PC-3 (cell line): ENCODE measurements at regions not wholly inside any gene's neighbourhood (a gene's known extent, or its start where the extent isn't known, plus 50 kb on each side); places are given as distances from the start of the nearest gene placed in this dataset.

ENCODE experiments used
- ATAC-seq: fragments of 200-7000 bp; cut with Tn5 transposase; 2 replicates; pipeline ENCODE4 v1.9.1; 2020; ENCODE audit warnings: mild to moderate bottlenecking, moderate library complexity
- BruUV-seq: library from RNA; stranded (reverse); fragments of 400-500 nt; replicated peaks from 2 replicates; lab custom pipeline; 2021; lab: Mats Ljungman, UMichigan
- CTCF ChIA-PET: fragments of 300-600 bp; sonication (Branson Sonifier 250); formaldehyde crosslinking; loops from one replicate; lab custom pipeline; 2022; ENCODE audit warnings: antibody characterized with exemption; lab: Charles Lee
- POLR2A ChIA-PET: fragments of 300-600 bp; sonication (Branson Sonifier 250); formaldehyde crosslinking; loops from one replicate; lab custom pipeline; 2022; ENCODE audit warnings: antibody characterized with exemption; ENCODE audit not compliant: unreplicated experiment; lab: Charles Lee
- DNase-seq: peaks from one replicate; pipeline ENCODE4 v3.0.0-alpha.2; 2015
- H2AFZ ChIP-seq: fragments of 300-600 bp; sonication (generic); 2 replicates; pipeline ENCODE4 v1.6.0; 2016; ENCODE audit warnings: antibody characterized with exemption, low read length
- H3F3A ChIP-seq: fragments of 300-600 bp; sonication (generic); one replicate; pipeline ENCODE4 v1.6.0; 2017; ENCODE audit warnings: antibody characterized with exemption, low read length, control low read depth, mild to moderate bottlenecking; ENCODE audit not compliant: unreplicated experiment
- H3K27ac ChIP-seq: fragments of 300-600 bp; sonication (generic); 2 replicates; pipeline ENCODE4 v1.5.1; 2016; ENCODE audit warnings: mild to moderate bottlenecking, low read length
- H3K27me3 ChIP-seq: fragments of 300-600 bp; sonication (generic); 2 replicates; pipeline ENCODE4 v1.6.1; 2016; ENCODE audit warnings: low read length, mixed read lengths
- H3K36me3 ChIP-seq: fragments of 300-600 bp; sonication (generic); 2 replicates; pipeline ENCODE4 v1.6.1; 2016; ENCODE audit warnings: low read depth, mixed run types, low read length, mixed read lengths
- H3K4me1 ChIP-seq: fragments of 300-600 bp; sonication (generic); 2 replicates; pipeline ENCODE4 v1.5.1; 2016; ENCODE audit warnings: low read length; ENCODE audit not compliant: insufficient read depth
- H3K4me2 ChIP-seq: fragments of 300-600 bp; sonication (generic); 2 replicates; pipeline ENCODE4 v1.6.0; 2016; ENCODE audit warnings: low read length
- H3K4me3 ChIP-seq: fragments of 300-600 bp; sonication (generic); 2 replicates; pipeline ENCODE4 v1.5.1; 2016; ENCODE audit warnings: mild to moderate bottlenecking, low read length, mixed read lengths
- H3K79me2 ChIP-seq: fragments of 300-600 bp; sonication (generic); 2 replicates; pipeline ENCODE4 v1.6.1; 2017; ENCODE audit warnings: low read length, mixed read lengths
- H3K9ac ChIP-seq: fragments of 300-600 bp; sonication (generic); 2 replicates; pipeline ENCODE4 v1.6.0; 2016; ENCODE audit warnings: mild to moderate bottlenecking, low read length
- H3K9me2 ChIP-seq: fragments of 300-600 bp; sonication (generic); replicated peaks from 2 replicates; pipeline ENCODE4 v1.6.1; 2016; ENCODE audit warnings: mixed run types, low read length, mixed read lengths
- H3K9me3 ChIP-seq: fragments of 300-600 bp; sonication (generic); 2 replicates; pipeline ENCODE4 v1.6.1; 2016; ENCODE audit warnings: low read length, mixed read lengths
- H4K20me1 ChIP-seq: fragments of 300-600 bp; sonication (generic); 2 replicates; pipeline ENCODE4 v1.6.1; 2016; ENCODE audit warnings: low read length, mixed read lengths
- EZH2 ChIP-seq: fragments of 300-600 bp; sonication (generic); IDR thresholded peaks from one replicate; pipeline ENCODE4 v1.6.1; 2017; ENCODE audit warnings: antibody characterized with exemption, mild to moderate bottlenecking, low read length; ENCODE audit not compliant: unreplicated experiment
- EZH2phosphoT487 ChIP-seq: fragments of 300-600 bp; sonication (generic); IDR thresholded peaks from 2 replicates; pipeline ENCODE4 v1.6.1; 2018; ENCODE audit warnings: mild to moderate bottlenecking, antibody characterized with exemption, low read length, borderline replicate concordance
- intact Hi-C: fragments of 100-400 bp; cut with micrococcal nuclease; formaldehyde crosslinking; loops from 2 replicates; pipeline ENCODE4 v1.9.0; 2023
- TF ChIP-seq, protein P1 (sequence below): fragments of 300-600 bp; sonication (generic); conservative IDR thresholded peaks from 2 replicates; pipeline ENCODE4 v1.5.1; 2017; ENCODE audit warnings: antibody characterized with exemption, low read depth, mild to moderate bottlenecking, low read length

DNA sequence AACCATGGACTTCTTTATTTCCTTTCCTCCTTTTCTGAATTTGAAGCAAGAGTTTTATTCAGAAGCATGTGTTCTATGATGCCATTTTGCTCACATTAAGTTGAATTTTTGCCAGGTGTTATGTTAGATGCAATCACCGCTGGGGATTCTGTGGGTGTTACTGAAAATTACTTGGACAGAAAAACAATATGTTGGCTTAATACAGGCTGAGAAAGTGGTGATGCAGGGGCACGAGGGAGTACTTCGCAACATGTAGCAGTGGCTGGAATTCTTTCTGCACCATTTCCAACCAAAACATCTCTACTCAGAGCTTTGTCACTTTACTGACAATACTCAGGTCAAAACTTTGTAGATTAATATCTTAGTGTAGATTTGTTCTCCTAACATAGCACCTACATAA lies 109.2 kb upstream of the PCDH18 start:
- ATAC-seq (no peak), DNase-seq (no peak)
- H3F3A ChIP-seq, result no peaks in the 10 kb centered on the region
- H3K27ac ChIP-seq, result no peak overlapping the region
- H4K20me1 ChIP-seq, result no peaks in the 10 kb centered on the region
- no peaks in the 10 kb centered on the region for H3K79me2 ChIP-seq
- no peaks in the 10 kb centered on the region for H3K27me3 ChIP-seq
- H3K4me3 ChIP-seq, result no peak overlapping the region
- no peaks in the 10 kb centered on the region for H3K36me3 ChIP-seq
- intact Hi-C loops, result no loop called here
- no peaks in the 10 kb centered on the region for H3K9me2 ChIP-seq
- ChIA-PET POLR2A (no interaction called here), CTCF (no interaction called here)
- no TSS peak for BruUV-seq
- no peak for TF ChIP-seq EZH2phosphoT487
- TF ChIP-seq, protein P1, sequence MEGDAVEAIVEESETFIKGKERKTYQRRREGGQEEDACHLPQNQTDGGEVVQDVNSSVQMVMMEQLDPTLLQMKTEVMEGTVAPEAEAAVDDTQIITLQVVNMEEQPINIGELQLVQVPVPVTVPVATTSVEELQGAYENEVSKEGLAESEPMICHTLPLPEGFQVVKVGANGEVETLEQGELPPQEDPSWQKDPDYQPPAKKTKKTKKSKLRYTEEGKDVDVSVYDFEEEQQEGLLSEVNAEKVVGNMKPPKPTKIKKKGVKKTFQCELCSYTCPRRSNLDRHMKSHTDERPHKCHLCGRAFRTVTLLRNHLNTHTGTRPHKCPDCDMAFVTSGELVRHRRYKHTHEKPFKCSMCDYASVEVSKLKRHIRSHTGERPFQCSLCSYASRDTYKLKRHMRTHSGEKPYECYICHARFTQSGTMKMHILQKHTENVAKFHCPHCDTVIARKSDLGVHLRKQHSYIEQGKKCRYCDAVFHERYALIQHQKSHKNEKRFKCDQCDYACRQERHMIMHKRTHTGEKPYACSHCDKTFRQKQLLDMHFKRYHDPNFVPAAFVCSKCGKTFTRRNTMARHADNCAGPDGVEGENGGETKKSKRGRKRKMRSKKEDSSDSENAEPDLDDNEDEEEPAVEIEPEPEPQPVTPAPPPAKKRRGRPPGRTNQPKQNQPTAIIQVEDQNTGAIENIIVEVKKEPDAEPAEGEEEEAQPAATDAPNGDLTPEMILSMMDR, result no peak
- H2AFZ ChIP-seq, result no peak overlapping the region
- H3K4me1 ChIP-seq, result peaks cover 4% of the 10 kb centered on the region; the same call in 1 of the 2 replicates
- H3K9me3 ChIP-seq, result no peaks in the 10 kb centered on the region
- no peak overlapping the region for H3K9ac ChIP-seq
- H3K4me2 ChIP-seq, result no peak overlapping the region

DNA sequence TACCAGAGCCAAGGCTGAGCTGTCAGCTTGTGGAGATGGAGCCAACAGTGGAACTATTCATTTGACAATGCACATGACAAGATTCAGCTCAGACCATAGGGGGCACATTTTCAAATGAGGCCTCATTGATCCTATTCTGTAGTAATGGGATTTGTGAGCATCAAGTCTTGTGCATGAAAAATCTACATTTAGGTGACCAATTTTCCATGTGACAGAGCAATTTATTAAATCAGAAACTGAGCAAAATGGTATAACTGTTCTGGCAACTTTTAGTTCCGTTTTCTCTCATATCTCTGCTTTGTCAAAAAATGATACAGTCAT lies 108.5 kb upstream of the PCDH18 start:
- no peak for ATAC-seq
- no peaks in the 10 kb centered on the region for H3K9me3 ChIP-seq
- H2AFZ ChIP-seq, result no peak overlapping the region
- H3K4me3 ChIP-seq, result no peak overlapping the region
- DNase-seq, result no peak
- no peaks in the 10 kb centered on the region for H3K4me1 ChIP-seq
- TF ChIP-seq EZH2 (no peak), EZH2phosphoT487 (no peak)
- TF ChIP-seq, protein P1, result no peak
- ChIA-PET POLR2A (no interaction called here), CTCF (no interaction called here)
- no peak overlapping the region for H3K4me2 ChIP-seq
- no peaks in the 10 kb centered on the region for H4K20me1 ChIP-seq
- intact Hi-C loops, result no loop called here
- no peaks in the 10 kb centered on the region for H3K9me2 ChIP-seq
- no TSS peak for BruUV-seq
- no peak overlapping the region for H3K27ac ChIP-seq
- no peaks in the 10 kb centered on the region for H3K27me3 ChIP-seq
- H3F3A ChIP-seq, result no peaks in the 10 kb centered on the region
- H3K36me3 ChIP-seq, result no peaks in the 10 kb centered on the region
- no peaks in the 10 kb centered on the region for H3K79me2 ChIP-seq
- no peak overlapping the region for H3K9ac ChIP-seq

DNA sequence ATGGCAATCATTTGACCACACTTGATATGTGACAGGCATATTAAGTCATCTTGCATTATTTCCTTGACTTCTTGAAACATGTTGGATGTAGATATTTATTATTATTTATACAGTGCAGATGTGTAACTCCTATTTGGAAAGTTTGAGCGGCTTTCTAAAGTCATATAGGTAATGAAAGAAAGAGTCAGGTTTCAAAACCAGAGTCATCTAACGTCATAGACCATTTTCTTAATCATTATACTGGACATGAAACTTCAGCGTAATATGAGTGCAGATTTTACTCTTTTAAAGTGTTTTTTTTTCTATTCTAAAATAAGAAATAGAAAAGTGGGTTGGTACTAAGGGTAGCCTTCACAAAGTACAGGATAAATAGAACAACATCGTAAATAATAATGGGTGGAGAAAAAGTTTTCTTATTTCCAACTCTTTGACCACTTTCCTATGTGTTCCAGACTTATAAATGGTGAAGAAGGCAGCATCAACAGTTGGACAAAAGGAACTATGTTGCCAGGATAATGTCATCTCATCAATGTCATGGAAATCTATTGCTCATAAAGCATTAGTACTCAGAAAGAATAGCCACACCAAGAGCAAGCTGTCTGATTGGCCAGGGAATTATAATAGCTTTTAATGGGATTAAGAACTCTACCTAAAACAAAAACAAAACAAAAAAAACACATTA lies 108.0 kb upstream of the PCDH18 start:
- CTCF ChIA-PET, result no interaction called here
- Histone ChIP-seq H3K9ac (no peak overlapping the region), H4K20me1 (no peaks in the 10 kb centered on the region), H3K27me3 (no peaks in the 10 kb centered on the region), H3F3A (no peaks in the 10 kb centered on the region), H3K9me3 (no peaks in the 10 kb centered on the region), H2AFZ (no peak overlapping the region), H3K4me2 (no peak overlapping the region), H3K36me3 (no peaks in the 10 kb centered on the region), H3K79me2 (no peaks in the 10 kb centered on the region), H3K4me3 (no peak overlapping the region), H3K27ac (no peak overlapping the region), H3K4me1 (no peaks in the 10 kb centered on the region; the same call in 1 of the 2 replicates), H3K9me2 (no peaks in the 10 kb centered on the region)
- ATAC-seq, result no peak
- DNase-seq, result no peak
- intact Hi-C loops, result no loop called here
- POLR2A ChIA-PET, result no interaction called here
- no TSS peak for BruUV-seq
- no peak for TF ChIP-seq EZH2phosphoT487
- TF ChIP-seq EZH2, result no peak
- TF ChIP-seq, protein P1, result no peak
